Naive thymus-derived CD4-positive, alpha-beta T cell (primary cell): ENCODE measurements at regions not wholly inside any gene's neighbourhood (a gene's known extent, or its start where the extent isn't known, plus 50 kb on each side); places are given as distances from the start of the nearest gene placed in this dataset.

Experiments used
- ATAC-seq: fragments of 150-1000 bp; cut with Tn5 transposase; 2 replicates; pipeline ENCODE4 v1.10.0; 2021; ENCODE audit warnings: mild to moderate bottlenecking, moderate library complexity
- CTCF ChIA-PET: fragments of 350-600 bp; sonication (Branson Sonifier 250); formaldehyde crosslinking; loops from one replicate; lab custom pipeline; 2021; ENCODE audit warnings: antibody characterized with exemption; lab: Charles Lee
- POLR2A ChIA-PET: fragments of 350-600 bp; sonication (Branson Sonifier 250); formaldehyde crosslinking; loops from one replicate; lab custom pipeline; 2021; ENCODE audit warnings: antibody characterized with exemption, inconsistent platforms; lab: Charles Lee
- DNase-seq, 9 donors: peaks; one replicate each; pipeline versions ENCODE4 v3.0.0 to v3.0.0-alpha.2; 2020 to 2022; ENCODE audit warnings: mixed read lengths in 1 of 9
- H3K27ac ChIP-seq: one replicate; pipeline ENCODE4 v1.7.0; 2013; ENCODE audit warnings: mild to moderate bottlenecking, low read depth, low read length, moderate library complexity
- H3K27me3 ChIP-seq, 2 donors: one replicate each; pipeline ENCODE4 v1.7.0; 2013; ENCODE audit warnings: low read length in 2 of 2, mild to moderate bottlenecking in 2 of 2, moderate library complexity in 2 of 2; ENCODE audit not compliant: control insufficient read depth in 2 of 2, insufficient read depth in 2 of 2
- H3K36me3 ChIP-seq, 3 experiments: 1 replicate in 2 of 3; 2 replicates in 1 of 3; pipeline ENCODE4 v1.7.0; 2013; ENCODE audit warnings: low read length in 3 of 3, mild to moderate bottlenecking in 3 of 3, moderate library complexity in 1 of 3; ENCODE audit not compliant: insufficient read depth in 3 of 3, control insufficient read depth in 2 of 3
- H3K4me1 ChIP-seq, 2 donors: one replicate each; pipeline ENCODE4 v1.7.0; 2013; ENCODE audit warnings: low read length in 2 of 2, mild to moderate bottlenecking in 2 of 2, moderate library complexity in 1 of 2; ENCODE audit not compliant: control insufficient read depth in 2 of 2, insufficient read depth in 2 of 2
- H3K4me3 ChIP-seq: 2 replicates; pipeline ENCODE4 v1.7.0; 2013; ENCODE audit warnings: mild to moderate bottlenecking, low read length
- H3K9me3 ChIP-seq, 3 experiments: 1 replicate in 2 of 3; 2 replicates in 1 of 3; pipeline ENCODE4 v1.7.0; 2013; ENCODE audit warnings: low read length in 3 of 3; ENCODE audit not compliant: control insufficient read depth in 2 of 3
- H3K27ac Mint-ChIP-seq, 9 donors: one replicate each; pipeline ENCODE4 v1.8.0; 2020 to 2022; ENCODE audit warnings: mixed read lengths in 9 of 9, mild to moderate bottlenecking in 8 of 9, moderate library complexity in 5 of 9, inconsistent platforms in 2 of 9
- H3K27me3 Mint-ChIP-seq, 5 donors: one replicate each; pipeline ENCODE4 v1.8.0; 2021 to 2022; ENCODE audit warnings: mixed read lengths in 5 of 5, mild to moderate bottlenecking in 1 of 5
- H3K36me3 Mint-ChIP-seq, 5 donors: one replicate each; pipeline ENCODE4 v1.8.0; 2020 to 2022; ENCODE audit warnings: mixed read lengths in 5 of 5, mild to moderate bottlenecking in 3 of 5, inconsistent platforms in 1 of 5
- H3K4me1 Mint-ChIP-seq, 7 donors: one replicate each; pipeline ENCODE4 v1.8.0; 2020 to 2022; ENCODE audit warnings: mixed read lengths in 7 of 7, mild to moderate bottlenecking in 3 of 7, inconsistent platforms in 1 of 7
- H3K4me3 Mint-ChIP-seq, 10 donors: one replicate each; pipeline ENCODE4 v1.8.0; 2020 to 2022; ENCODE audit warnings: mild to moderate bottlenecking in 10 of 10, mixed read lengths in 10 of 10, moderate library complexity in 6 of 10, inconsistent platforms in 2 of 10
- H3K9me3 Mint-ChIP-seq, 11 donors: one replicate each; pipeline ENCODE4 v1.8.0; 2020 to 2022; ENCODE audit warnings: mixed read lengths in 11 of 11, mild to moderate bottlenecking in 4 of 11, inconsistent platforms in 1 of 11, moderate library complexity in 1 of 11
- intact Hi-C, 2 donors: fragments of 100-400 bp; cut with micrococcal nuclease; formaldehyde crosslinking; loops; one replicate each; pipeline ENCODE4 v1.15.1; 2023

DNA sequence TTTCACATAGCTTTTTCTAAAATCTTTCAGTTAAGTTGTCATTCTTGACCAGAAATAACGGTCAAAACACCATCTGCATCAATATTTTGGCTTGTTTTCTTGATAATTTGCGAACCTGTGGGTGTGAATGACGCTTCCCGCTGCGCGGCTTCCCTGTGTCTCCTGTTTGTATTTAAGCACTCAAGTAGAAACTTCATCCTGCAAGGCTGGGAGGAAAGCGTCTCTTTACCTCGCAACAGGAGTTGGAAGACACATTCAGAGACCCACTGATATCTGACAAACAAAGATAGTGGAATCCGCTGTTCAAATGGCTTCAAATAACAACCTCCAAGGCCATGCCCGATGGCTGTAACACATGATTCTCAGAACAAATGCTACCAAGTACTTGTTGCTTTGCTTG lies 704.9 kb downstream of the DCDC2C start:
- Histone ChIP-seq H3K27me3 (no peaks in the 10 kb centered on the region), H3K4me1 (no peaks in the 10 kb centered on the region), H3K4me3 (no peak overlapping the region), H3K36me3 (no peaks in the 10 kb centered on the region), H3K27ac (no peak overlapping the region), H3K9me3 (no peaks in the 10 kb centered on the region)
- Mint-ChIP-seq H3K9me3 (peaks cover 0 to 29% (median 15%) of the 10 kb centered on the region in 11 donors), H3K27ac (no peak overlapping the region), H3K36me3 (peaks cover 0 to 5% (median 0%) of the 10 kb centered on the region in 5 donors), H3K27me3 (no peaks in the 10 kb centered on the region), H3K4me1 (no peaks in the 10 kb centered on the region), H3K4me3 (no peak overlapping the region)
- ChIA-PET POLR2A (no interaction called here), CTCF (no interaction called here)
- DNase-seq: no peak
- ATAC-seq: no peak
- intact Hi-C loops: no loop called here

DNA sequence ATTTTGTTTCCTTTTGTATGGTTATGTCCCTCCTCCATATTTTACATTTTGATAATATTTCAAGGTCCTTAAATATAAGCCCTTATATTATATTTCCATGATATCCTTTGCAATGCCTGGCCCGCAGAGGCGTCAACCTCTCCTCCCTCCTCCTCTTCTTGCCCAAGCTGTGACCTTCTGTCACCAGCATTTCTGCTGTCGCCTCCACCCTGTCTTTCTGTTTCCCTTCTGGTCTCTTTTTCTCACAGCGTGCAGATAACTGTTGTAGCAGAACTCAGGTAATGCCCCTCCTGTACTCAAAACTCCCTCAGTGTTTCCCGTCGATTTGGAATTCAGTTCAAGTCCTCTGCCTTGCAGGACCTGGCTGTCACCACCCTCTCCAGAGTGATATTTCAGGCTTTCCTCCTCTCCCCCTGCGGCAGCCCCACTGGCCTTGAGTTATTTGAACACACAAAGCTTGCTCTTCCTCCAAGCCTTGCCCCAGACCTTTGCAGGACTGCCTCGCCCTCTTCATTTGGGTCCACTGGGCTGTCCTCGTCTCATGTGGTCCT lies 709.3 kb downstream of the DCDC2C start:
- DNase-seq: no peak
- no peak overlapping the region for H3K4me3 Mint-ChIP-seq
- H3K36me3 ChIP-seq: no peaks in the 10 kb centered on the region
- H3K27ac Mint-ChIP-seq: no peak overlapping the region
- no peak overlapping the region for H3K4me3 ChIP-seq
- peaks cover 0 to 5% (median 0%) of the 10 kb centered on the region in 5 donors for H3K36me3 Mint-ChIP-seq
- no peak overlapping the region for H3K27ac ChIP-seq
- H3K27me3 ChIP-seq: no peaks in the 10 kb centered on the region
- intact Hi-C loops: no loop called here
- H3K4me1 Mint-ChIP-seq: no peaks in the 10 kb centered on the region
- peaks cover 4 to 27% (median 14%) of the 10 kb centered on the region in 11 donors for H3K9me3 Mint-ChIP-seq
- POLR2A ChIA-PET: no interaction called here
- H3K9me3 ChIP-seq: no peaks in the 10 kb centered on the region
- CTCF ChIA-PET: no interaction called here
- no peaks in the 10 kb centered on the region for H3K4me1 ChIP-seq
- ATAC-seq: no peak
- no peaks in the 10 kb centered on the region for H3K27me3 Mint-ChIP-seq

DNA sequence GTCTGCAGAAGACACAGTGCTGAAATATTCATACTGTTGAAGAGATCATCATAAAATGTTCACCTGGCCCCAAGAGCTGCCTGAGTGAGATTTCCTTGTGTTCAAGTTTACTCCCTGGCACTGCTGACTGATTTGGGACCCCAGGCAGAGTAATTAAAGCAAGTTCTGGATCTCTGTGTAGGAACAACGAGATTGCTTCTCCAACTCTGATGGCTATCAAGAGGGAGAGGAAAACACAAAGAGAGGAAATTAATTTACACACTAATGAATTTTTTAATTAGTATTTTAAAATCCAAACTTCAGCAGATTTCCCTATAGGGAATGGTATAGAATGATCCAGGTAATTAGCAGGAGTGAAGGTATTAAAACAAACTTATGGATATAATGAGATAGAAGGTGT lies 711.8 kb downstream of the DCDC2C start:
- ChIA-PET CTCF (no interaction called here), POLR2A (no interaction called here)
- no peak overlapping the region for H3K4me3 ChIP-seq
- ATAC-seq (no peak), DNase-seq (no peak)
- Mint-ChIP-seq H3K4me1 (no peaks in the 10 kb centered on the region), H3K4me3 (no peak overlapping the region), H3K36me3 (peaks cover 0 to 5% (median 0%) of the 10 kb centered on the region in 5 donors), H3K27ac (no peak overlapping the region), H3K27me3 (no peaks in the 10 kb centered on the region), H3K9me3 (peaks cover 8 to 25% (median 16%) of the 10 kb centered on the region in 11 donors)
- H3K36me3 ChIP-seq: no peaks in the 10 kb centered on the region
- no peak overlapping the region for H3K27ac ChIP-seq
- no peaks in the 10 kb centered on the region for H3K9me3 ChIP-seq
- intact Hi-C loops: no loop called here
- H3K4me1 ChIP-seq: no peaks in the 10 kb centered on the region
- H3K27me3 ChIP-seq: no peaks in the 10 kb centered on the region

DNA sequence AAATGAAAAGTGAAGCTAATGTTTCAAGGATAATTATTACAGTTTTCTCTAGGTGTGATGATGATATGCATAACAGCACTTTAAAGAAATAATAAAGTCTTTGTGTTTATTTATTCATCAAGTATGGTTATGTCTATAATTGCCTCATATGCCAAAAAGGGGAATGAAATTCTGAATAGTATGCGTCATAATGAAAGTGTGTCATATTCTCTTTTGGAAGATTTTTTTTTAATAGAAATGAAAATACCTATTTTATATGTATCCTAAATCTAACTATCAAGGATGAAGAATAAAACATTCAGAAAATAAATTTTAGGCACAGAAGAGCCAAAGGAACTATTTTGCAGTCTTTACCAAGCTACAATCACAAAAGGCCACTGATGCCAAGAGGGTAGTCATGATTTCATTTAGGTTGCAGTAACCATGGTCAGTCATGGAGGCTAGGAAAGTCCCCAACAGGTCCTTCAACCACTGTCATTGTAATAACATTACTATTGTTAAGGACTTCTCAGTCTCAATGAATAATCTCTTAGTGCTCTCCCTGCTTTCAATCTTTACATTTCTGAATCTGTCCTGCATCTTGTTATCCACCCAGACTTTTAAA lies 712.5 kb downstream of the DCDC2C start:
- H3K36me3 ChIP-seq: no peaks in the 10 kb centered on the region
- Mint-ChIP-seq H3K27me3 (no peaks in the 10 kb centered on the region), H3K27ac (no peak overlapping the region), H3K4me3 (no peak overlapping the region), H3K4me1 (no peaks in the 10 kb centered on the region), H3K36me3 (peaks cover 0 to 5% (median 0%) of the 10 kb centered on the region in 5 donors), H3K9me3 (peaks cover 8 to 22% (median 16%) of the 10 kb centered on the region in 11 donors)
- CTCF ChIA-PET: no interaction called here
- no peak overlapping the region for H3K27ac ChIP-seq
- no peak for DNase-seq
- intact Hi-C loops: no loop called here
- H3K4me1 ChIP-seq: no peaks in the 10 kb centered on the region
- no peak overlapping the region for H3K4me3 ChIP-seq
- H3K9me3 ChIP-seq: no peaks in the 10 kb centered on the region
- ATAC-seq: no peak
- H3K27me3 ChIP-seq: no peaks in the 10 kb centered on the region
- POLR2A ChIA-PET: no interaction called here

DNA sequence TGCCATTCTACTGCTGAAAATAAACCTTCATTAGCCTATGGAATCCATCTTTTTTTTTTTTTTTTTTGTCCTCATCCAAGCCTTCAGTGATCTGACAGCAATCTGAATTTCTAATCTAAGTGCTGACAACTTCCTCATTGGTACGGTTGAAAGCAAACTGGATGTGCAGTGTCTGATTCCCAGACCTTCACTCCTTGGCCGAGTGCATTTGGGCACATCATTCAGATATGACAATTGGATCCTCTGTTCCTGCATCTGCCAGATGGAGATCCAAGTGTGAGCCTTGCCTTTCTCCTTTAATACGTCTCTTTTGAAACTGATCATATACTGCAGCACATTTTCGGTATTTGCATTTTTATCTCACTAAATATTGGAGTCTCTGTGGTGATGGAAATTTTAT lies 713.1 kb downstream of the DCDC2C start:
- H3K27me3 Mint-ChIP-seq: no peaks in the 10 kb centered on the region
- intact Hi-C loops: no loop called here
- no peak overlapping the region for H3K4me3 Mint-ChIP-seq
- H3K4me1 ChIP-seq: no peaks in the 10 kb centered on the region
- no peak overlapping the region for H3K27ac ChIP-seq
- DNase-seq: no peak
- no peaks in the 10 kb centered on the region for H3K4me1 Mint-ChIP-seq
- CTCF ChIA-PET: no interaction called here
- no peaks in the 10 kb centered on the region for H3K9me3 ChIP-seq
- no peaks in the 10 kb centered on the region for H3K27me3 ChIP-seq
- peaks cover 0 to 5% (median 0%) of the 10 kb centered on the region in 5 donors for H3K36me3 Mint-ChIP-seq
- no peak overlapping the region for H3K4me3 ChIP-seq
- no peak overlapping the region for H3K27ac Mint-ChIP-seq
- H3K9me3 Mint-ChIP-seq: peaks cover 8 to 21% (median 16%) of the 10 kb centered on the region in 11 donors
- ATAC-seq: no peak
- no peaks in the 10 kb centered on the region for H3K36me3 ChIP-seq
- POLR2A ChIA-PET: no interaction called here

DNA sequence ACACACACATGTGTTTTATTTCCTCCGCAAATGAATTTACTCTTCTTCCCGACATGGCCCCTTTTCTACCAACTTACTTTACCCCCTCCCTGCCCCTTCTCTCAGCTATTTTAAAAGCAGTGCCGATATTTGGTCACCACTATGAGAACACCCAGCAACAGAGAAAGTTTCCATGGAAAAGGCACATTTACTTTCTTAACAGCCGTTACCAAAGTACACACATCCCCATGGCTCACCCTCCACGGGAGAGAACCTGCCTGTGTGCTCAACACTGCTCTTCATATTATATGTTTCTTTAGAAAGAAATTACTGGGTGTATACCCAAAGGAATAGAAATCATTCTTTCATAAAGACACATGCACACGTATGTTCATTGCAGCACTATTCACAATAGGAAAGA lies 714.4 kb downstream of the DCDC2C start:
- ATAC-seq: no peak
- Histone ChIP-seq H3K36me3 (no peaks in the 10 kb centered on the region), H3K4me3 (no peak overlapping the region), H3K4me1 (no peaks in the 10 kb centered on the region), H3K27ac (no peak overlapping the region), H3K27me3 (no peaks in the 10 kb centered on the region), H3K9me3 (no peaks in the 10 kb centered on the region)
- H3K36me3 Mint-ChIP-seq: no peaks in the 10 kb centered on the region
- no peaks in the 10 kb centered on the region for H3K27me3 Mint-ChIP-seq
- ChIA-PET CTCF (no interaction called here), POLR2A (no interaction called here)
- peaks cover 8 to 25% (median 12%) of the 10 kb centered on the region in 11 donors for H3K9me3 Mint-ChIP-seq
- no peak for DNase-seq
- no peak overlapping the region for H3K27ac Mint-ChIP-seq
- no peaks in the 10 kb centered on the region for H3K4me1 Mint-ChIP-seq
- intact Hi-C loops: no loop called here
- no peak overlapping the region for H3K4me3 Mint-ChIP-seq

DNA sequence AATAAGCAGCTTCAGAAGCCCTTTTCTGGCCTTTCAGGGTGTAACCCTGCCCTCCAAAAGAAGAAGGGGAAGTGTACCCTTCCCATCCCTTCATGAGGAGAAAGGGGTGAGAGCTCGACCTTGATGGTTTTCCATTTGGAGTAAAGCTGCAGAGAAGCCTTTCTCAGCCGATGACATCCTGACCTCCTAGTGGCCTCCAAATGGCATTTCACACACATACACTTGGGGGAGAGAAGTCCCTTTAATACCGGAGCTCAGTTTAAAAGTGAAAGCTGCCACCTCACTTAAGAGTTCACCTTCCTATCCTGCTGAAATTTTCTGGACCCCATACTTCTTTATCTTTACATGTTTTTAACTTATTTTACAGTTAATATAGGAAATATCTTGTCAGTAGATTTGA lies 716.7 kb downstream of the DCDC2C start:
- POLR2A ChIA-PET: no interaction called here

More for the DNA sequence above, 716.7 kb downstream of the DCDC2C start:
- Histone ChIP-seq H3K9me3 (no peaks in the 10 kb centered on the region), H3K27me3 (no peaks in the 10 kb centered on the region), H3K4me1 (no peaks in the 10 kb centered on the region), H3K27ac (no peak overlapping the region), H3K36me3 (no peaks in the 10 kb centered on the region), H3K4me3 (no peak overlapping the region)
- ATAC-seq: no peak
- no peaks in the 10 kb centered on the region for H3K4me1 Mint-ChIP-seq
- H3K9me3 Mint-ChIP-seq: peaks cover 5 to 25% (median 10%) of the 10 kb centered on the region in 11 donors
- H3K27ac Mint-ChIP-seq: no peak overlapping the region
- intact Hi-C loops: no loop called here
- no peak for DNase-seq
- H3K27me3 Mint-ChIP-seq: no peaks in the 10 kb centered on the region
- CTCF ChIA-PET: no interaction called here
- no peaks in the 10 kb centered on the region for H3K36me3 Mint-ChIP-seq
- no peak overlapping the region for H3K4me3 Mint-ChIP-seq
